ENCODE measurements at regions not wholly inside any gene's neighbourhood (a gene's known extent, or its start where the extent isn't known, plus 50 kb on each side); places are given as distances from the start of the nearest gene placed in this dataset.

GRCh38 chr11:34744511-34744910, 123.6 kb downstream of the EHF start:
- no peaks in the 10 kb centered on the region for H3K36me3 Mint-ChIP-seq (ENCODE audit: low read depth)
- ChIA-PET POLR2A (no interaction called here), CTCF (no interaction called here)
- no peak for DNase-seq
- Histone ChIP-seq H3K4me3 (ENCODE audit: low read length) (no peak overlapping the region), H3K9me3 (ENCODE audit: control insufficient read depth in 1 of 2, insufficient read depth in 1 of 2, low read length in 2 of 2) (no peaks in the 10 kb centered on the region), H3K27me3 (ENCODE audit: control insufficient read depth in 1 of 2, insufficient read depth in 2 of 2, low read length in 2 of 2) (no peaks in the 10 kb centered on the region), H3K4me1 (ENCODE audit: insufficient read depth, low read length) (no peaks in the 10 kb centered on the region), H3K27ac (ENCODE audit: low read depth in 1 of 2, low read length in 2 of 2) (no peak overlapping the region), H3K36me3 (ENCODE audit: insufficient read depth, low read length) (no peaks in the 10 kb centered on the region)
- no peak overlapping the region for H3K27ac Mint-ChIP-seq
- ATAC-seq (ENCODE audit: poor library complexity): no peak
- intact Hi-C loops (cut with DNase I, micrococcal nuclease): no loop called here
- H3K4me1 Mint-ChIP-seq (ENCODE audit: low read depth): no peaks in the 10 kb centered on the region
- H3K9me3 Mint-ChIP-seq: no peaks in the 10 kb centered on the region
- no peak overlapping the region for H3K4me3 Mint-ChIP-seq
- no peak for TF ChIP-seq CTCF (IDR thresholded peaks at IDR 0.05)
- H3K27me3 Mint-ChIP-seq: peaks cover 9% of the 10 kb centered on the region

GRCh38 chr11:34738237-34738636, 117.3 kb downstream of the EHF start:
- H3K9me3 Mint-ChIP-seq: no peaks in the 10 kb centered on the region

GRCh38 chr11:34732831-34733230, 111.9 kb downstream of the EHF start:
- Mint-ChIP-seq H3K36me3 (ENCODE audit: low read depth) (no peaks in the 10 kb centered on the region), H3K27me3 (peaks cover 58% of the 10 kb centered on the region), H3K27ac (no peak overlapping the region), H3K4me3 (no peak overlapping the region), H3K4me1 (ENCODE audit: low read depth) (no peaks in the 10 kb centered on the region), H3K9me3 (no peaks in the 10 kb centered on the region)
- H3K9me3 ChIP-seq (ENCODE audit: control insufficient read depth in 1 of 2, insufficient read depth in 1 of 2, low read length in 2 of 2): peaks cover 0 to 7% of the 10 kb centered on the region in 2 experiments
- TF ChIP-seq CTCF (IDR thresholded peaks at IDR 0.05): no peak
- no peaks in the 10 kb centered on the region for H3K4me1 ChIP-seq (ENCODE audit: insufficient read depth, low read length)
- no peaks in the 10 kb centered on the region for H3K36me3 ChIP-seq (ENCODE audit: insufficient read depth, low read length)
- ChIA-PET POLR2A (no interaction called here), CTCF (no interaction called here)
- intact Hi-C loops (cut with DNase I, micrococcal nuclease): no loop called here
- H3K27ac ChIP-seq (ENCODE audit: low read depth in 1 of 2, low read length in 2 of 2): no peak overlapping the region
- H3K4me3 ChIP-seq (ENCODE audit: low read length): no peak overlapping the region
- no peak for DNase-seq
- no peak for ATAC-seq (ENCODE audit: poor library complexity)
- peaks cover 0 to 10% of the 10 kb centered on the region in 2 experiments for H3K27me3 ChIP-seq (ENCODE audit: control insufficient read depth in 1 of 2, insufficient read depth in 2 of 2, low read length in 2 of 2)

More at GRCh38 chr11:34738237-34738636, 117.3 kb downstream of the EHF start:
- Histone ChIP-seq H3K9me3 (ENCODE audit: control insufficient read depth in 1 of 2, insufficient read depth in 1 of 2, low read length in 2 of 2) (peaks cover 4 to 13% of the 10 kb centered on the region in 2 experiments), H3K4me3 (ENCODE audit: low read length) (no peak overlapping the region), H3K36me3 (ENCODE audit: insufficient read depth, low read length) (no peaks in the 10 kb centered on the region), H3K27me3 (ENCODE audit: control insufficient read depth in 1 of 2, insufficient read depth in 2 of 2, low read length in 2 of 2) (peaks cover 0 to 5% of the 10 kb centered on the region in 2 experiments), H3K27ac (ENCODE audit: low read depth in 1 of 2, low read length in 2 of 2) (no peak overlapping the region), H3K4me1 (ENCODE audit: insufficient read depth, low read length) (no peaks in the 10 kb centered on the region)
- CTCF ChIA-PET: no interaction called here
- H3K4me3 Mint-ChIP-seq: no peak overlapping the region
- intact Hi-C loops (cut with DNase I, micrococcal nuclease): no loop called here
- peaks cover 38% of the 10 kb centered on the region for H3K27me3 Mint-ChIP-seq
- no peaks in the 10 kb centered on the region for H3K36me3 Mint-ChIP-seq (ENCODE audit: low read depth)
- DNase-seq (no peak), ATAC-seq (ENCODE audit: poor library complexity) (no peak)
- H3K27ac Mint-ChIP-seq: no peak overlapping the region
- no peak for TF ChIP-seq CTCF (IDR thresholded peaks at IDR 0.05)
- POLR2A ChIA-PET: no interaction called here
- H3K4me1 Mint-ChIP-seq (ENCODE audit: low read depth): no peaks in the 10 kb centered on the region

Measured in CD4-positive, alpha-beta T cell (primary cell).